HCT116 (cell line): ENCODE measurements at regions not wholly inside any gene's neighbourhood (a gene's known extent, or its start where the extent isn't known, plus 50 kb on each side); places are given as distances from the start of the nearest gene placed in this dataset.

ENCODE experiments used
- ATAC-seq: fragments of 200-7000 bp; cut with Tn5 transposase; 2 replicates; pipeline ENCODE4 v1.9.1; 2020; ENCODE audit warnings: mild to moderate bottlenecking, moderate library complexity
- BruUV-seq: library from RNA; stranded (reverse); fragments of 400-500 nt; replicated peaks from 2 replicates; lab custom pipeline; 2021; lab: Mats Ljungman, UMichigan
- CTCF ChIA-PET: fragments of 300-600 bp; sonication (Branson Sonifier 250); formaldehyde crosslinking; loops from one replicate; lab custom pipeline; 2021; ENCODE audit warnings: antibody characterized with exemption; lab: Charles Lee
- POLR2A ChIA-PET: fragments of 300-600, 350-600 bp; sonication (Branson Sonifier 250); formaldehyde crosslinking; loops from one replicate; lab custom pipeline; 2021; ENCODE audit warnings: antibody characterized with exemption; lab: Charles Lee
- RAD21 ChIA-PET, 2 experiments: fragments of 300-600 bp; sonication (Branson Sonifier 250); formaldehyde crosslinking; loops; one replicate each; lab custom pipeline; 2023; ENCODE audit warnings: low total read pairs in 2 of 2; ENCODE audit not compliant: uncharacterized antibody in 2 of 2, unreplicated experiment in 2 of 2, low non-redundant PET in 1 of 2; lab: Charles Lee
- DNase-seq: peaks from one replicate; pipeline ENCODE4 v3.0.0-alpha.2; 2010; ENCODE audit warnings: low read depth, low spot score
- H2AFZ ChIP-seq: fragments of 200-600 bp; shearing (Covaris generic), sonication (generic); 2 replicates; pipeline ENCODE4 v1.6.1; 2017; ENCODE audit warnings: low read depth, mixed run types, mixed read lengths, antibody characterized with exemption, low read length; ENCODE audit not compliant: poor library complexity, severe bottlenecking
- H3K27ac ChIP-seq: 2 replicates; pipeline ENCODE4 v1.5.1; 2012; ENCODE audit warnings: low read depth, low read length
- H3K27me3 ChIP-seq: fragments of 200-600 bp; sonication (generic); 2 replicates; pipeline ENCODE4 v1.6.1; 2016; ENCODE audit warnings: mixed run types, low read length, mixed read lengths; ENCODE audit not compliant: insufficient read depth
- H3K36me3 ChIP-seq, 2 experiments: fragments of 200-500 bp in 1 of 2; fragments of 200-600 bp in 1 of 2; sonication (Bioruptor generic) in 1 of 2; sonication (generic) in 1 of 2; 2 replicates each; pipeline versions ENCODE4 v1.5.1 to v1.6.1; 2014 to 2016; ENCODE audit warnings: low read length in 2 of 2, inconsistent platforms in 1 of 2, mixed read lengths in 1 of 2, mixed run types in 1 of 2; ENCODE audit not compliant: insufficient read depth in 2 of 2, control insufficient read depth in 1 of 2
- H3K4me1 ChIP-seq, 2 experiments: fragments of 200-600 bp in 1 of 2; sonication (generic) in 1 of 2; 2 replicates each; pipeline versions ENCODE4 v1.5.1 to v1.6.1; 2012 to 2017; ENCODE audit warnings: low read length in 2 of 2, inconsistent platforms in 1 of 2, mild to moderate bottlenecking in 1 of 2, mixed read lengths in 1 of 2, mixed run types in 1 of 2, moderate library complexity in 1 of 2; ENCODE audit not compliant: insufficient read depth in 2 of 2, control insufficient read depth in 1 of 2
- H3K4me2 ChIP-seq: fragments of 200-600 bp; sonication (generic); 2 replicates; pipeline ENCODE4 v1.6.1; 2017; ENCODE audit warnings: mixed run types, low read length, mixed read lengths
- H3K4me3 ChIP-seq, 2 experiments: fragments of 200-600 bp in 1 of 2; sonication (generic) in 1 of 2; replicated peaks in 1 of 2; 2 replicates each; pipeline ENCODE4 v1.5.1; 2011 to 2016; ENCODE audit warnings: low read length in 2 of 2, control low read depth in 1 of 2, low read depth in 1 of 2, mild to moderate bottlenecking in 1 of 2, mixed read lengths in 1 of 2, mixed run types in 1 of 2
- H3K79me2 ChIP-seq: fragments of 200-600 bp; sonication (generic); 2 replicates; pipeline ENCODE4 v1.6.1; 2017; ENCODE audit warnings: mild to moderate bottlenecking, mixed run types, low read length, moderate library complexity, mixed read lengths; ENCODE audit not compliant: insufficient read depth
- H3K9ac ChIP-seq: fragments of 200-600 bp; sonication (generic); 2 replicates; pipeline ENCODE4 v1.6.1; 2016; ENCODE audit warnings: low read length, mixed read lengths
- H3K9me2 ChIP-seq: fragments of 200-600 bp; sonication (generic), shearing (Covaris generic); 2 replicates; pipeline ENCODE4 v1.6.1; 2017; ENCODE audit warnings: mixed run types, mild to moderate bottlenecking, moderate library complexity; ENCODE audit not compliant: insufficient read depth
- H3K9me3 ChIP-seq, 2 experiments: fragments of 200-500 bp in 1 of 2; fragments of 200-600 bp in 1 of 2; sonication (Bioruptor generic) in 1 of 2; sonication (generic) in 1 of 2; 2 replicates each; pipeline ENCODE4 v1.6.1; 2014 to 2017; ENCODE audit warnings: low read length in 2 of 2, mixed read lengths in 2 of 2, inconsistent platforms in 1 of 2, low read depth in 1 of 2, mild to moderate bottlenecking in 1 of 2, mixed run types in 1 of 2, moderate library complexity in 1 of 2; ENCODE audit not compliant: control insufficient read depth in 1 of 2, insufficient read depth in 1 of 2
- H4K20me1 ChIP-seq: fragments of 200-600 bp; sonication (generic), shearing (Covaris generic); 2 replicates; pipeline ENCODE4 v1.6.1; 2017; ENCODE audit warnings: mixed run types, mild to moderate bottlenecking, moderate library complexity; ENCODE audit not compliant: insufficient read depth
- CEBPB ChIP-seq: IDR thresholded peaks from 2 replicates; pipeline ENCODE4 v1.6.1; 2012; ENCODE audit warnings: low read depth
- CTCF ChIP-seq, 3 experiments: fragments of 200-600 bp in 1 of 3; sonication (generic) in 1 of 3; IDR thresholded peaks in 2 of 3; conservative IDR thresholded peaks in 1 of 3; 2 replicates each; pipeline ENCODE4 v1.5.1; 2012 to 2017; ENCODE audit warnings: low read depth in 2 of 3, low read length in 2 of 3, antibody characterized with exemption in 1 of 3, borderline replicate concordance in 1 of 3, control low read depth in 1 of 3, mild to moderate bottlenecking in 1 of 3, mixed read lengths in 1 of 3, mixed run types in 1 of 3, moderate library complexity in 1 of 3; ENCODE audit not compliant: insufficient read depth in 1 of 3
- EGR1 ChIP-seq: IDR thresholded peaks from 2 replicates; pipeline ENCODE4 v1.6.1; 2012; ENCODE audit warnings: low read depth
- EZH2 ChIP-seq: fragments of 200-600 bp; sonication (generic); IDR thresholded peaks from 2 replicates; pipeline ENCODE4 v1.6.1; 2017; ENCODE audit warnings: antibody characterized with exemption, mixed run types
- EZH2phosphoT487 ChIP-seq: fragments of 200-600 bp; IDR thresholded peaks from 2 replicates; pipeline ENCODE4 v1.6.1; 2018; ENCODE audit warnings: antibody characterized with exemption, borderline replicate concordance
- JUND ChIP-seq: IDR thresholded peaks from 2 replicates; pipeline ENCODE4 v1.6.1; 2012
- POLR2AphosphoS5 ChIP-seq: IDR thresholded peaks from 2 replicates; pipeline ENCODE4 v1.6.1; 2011; ENCODE audit warnings: mild to moderate bottlenecking, low read depth, low read length, moderate library complexity
- RAD21 ChIP-seq: IDR thresholded peaks from 2 replicates; pipeline ENCODE4 v1.6.1; 2012; ENCODE audit warnings: low read depth, mild to moderate bottlenecking
- SRF ChIP-seq: IDR thresholded peaks from 2 replicates; pipeline ENCODE4 v1.6.1; 2012; ENCODE audit warnings: low read depth
- TCF7L2 ChIP-seq: IDR thresholded peaks from 2 replicates; pipeline ENCODE4 v1.7.0; 2011; ENCODE audit warnings: borderline replicate concordance, inconsistent platforms; ENCODE audit not compliant: insufficient read depth, insufficient read length; ENCODE audit errors: extremely low read depth
- YY1 ChIP-seq: IDR thresholded peaks from 2 replicates; pipeline ENCODE4 v1.6.1; 2011; ENCODE audit warnings: low read length, low read depth, moderate library complexity, mild to moderate bottlenecking; ENCODE audit not compliant: insufficient replicate concordance; ENCODE audit errors: extremely low read depth
- ZBTB33 ChIP-seq: IDR thresholded peaks from 2 replicates; pipeline ENCODE4 v1.6.1; 2011; ENCODE audit warnings: mild to moderate bottlenecking, low read length, moderate library complexity; ENCODE audit not compliant: insufficient replicate concordance; ENCODE audit errors: extremely low read depth
- ZFX ChIP-seq: fragments of 450-650 bp; IDR thresholded peaks from 2 replicates; pipeline ENCODE4 v1.6.1; 2017
- ZNF274 ChIP-seq: fragments of 200-500 bp; sonication (Bioruptor generic); IDR thresholded peaks from 2 replicates; pipeline ENCODE4 v1.6.1; 2014; ENCODE audit warnings: mild to moderate bottlenecking, low read depth, low read length, inconsistent platforms
- intact Hi-C: fragments of 100-400 bp; cut with micrococcal nuclease; formaldehyde crosslinking; loops from 2 replicates; pipeline ENCODE4 v1.10.0; 2022
- TF ChIP-seq, protein P1 (sequence below): IDR thresholded peaks from 2 replicates; pipeline ENCODE4 v1.6.1; 2012; ENCODE audit warnings: low read depth
- TF ChIP-seq, protein P2 (sequence below): IDR thresholded peaks from 2 replicates; pipeline ENCODE4 v1.6.1; 2012
- TF ChIP-seq, protein P3 (sequence below): IDR thresholded peaks from 2 replicates; pipeline ENCODE4 v1.6.1; 2012

- Histone ChIP-seq H3K9me2 (no peaks in the 10 kb centered on the region), H3K9ac (no peak overlapping the region), H3K4me2 (no peak overlapping the region), H3K79me2 (no peaks in the 10 kb centered on the region), H3K4me1 (peaks cover 0 to 7% of the 10 kb centered on the region in 2 experiments; a peak in 2 of 4 replicates), H3K27ac (no peak overlapping the region), H4K20me1 (no peaks in the 10 kb centered on the region), H2AFZ (no peak overlapping the region), H3K27me3 (peaks cover 65% of the 10 kb centered on the region), H3K9me3 (no peaks in the 10 kb centered on the region), H3K4me3 (no peak overlapping the region), H3K36me3 (no peaks in the 10 kb centered on the region)
- ChIA-PET CTCF (no interaction called here), POLR2A (no interaction called here), RAD21 (no interaction called here)
- ATAC-seq (no peak), DNase-seq (no peak)
- intact Hi-C loops: no loop called here
- BruUV-seq: no TSS peak
- TF ChIP-seq ZFX: no peak
- no peak for TF ChIP-seq POLR2AphosphoS5
- TF ChIP-seq RAD21: no peak
- TF ChIP-seq EZH2phosphoT487: no peak
- TF ChIP-seq ZBTB33: no peak
- TF ChIP-seq, protein P1, sequence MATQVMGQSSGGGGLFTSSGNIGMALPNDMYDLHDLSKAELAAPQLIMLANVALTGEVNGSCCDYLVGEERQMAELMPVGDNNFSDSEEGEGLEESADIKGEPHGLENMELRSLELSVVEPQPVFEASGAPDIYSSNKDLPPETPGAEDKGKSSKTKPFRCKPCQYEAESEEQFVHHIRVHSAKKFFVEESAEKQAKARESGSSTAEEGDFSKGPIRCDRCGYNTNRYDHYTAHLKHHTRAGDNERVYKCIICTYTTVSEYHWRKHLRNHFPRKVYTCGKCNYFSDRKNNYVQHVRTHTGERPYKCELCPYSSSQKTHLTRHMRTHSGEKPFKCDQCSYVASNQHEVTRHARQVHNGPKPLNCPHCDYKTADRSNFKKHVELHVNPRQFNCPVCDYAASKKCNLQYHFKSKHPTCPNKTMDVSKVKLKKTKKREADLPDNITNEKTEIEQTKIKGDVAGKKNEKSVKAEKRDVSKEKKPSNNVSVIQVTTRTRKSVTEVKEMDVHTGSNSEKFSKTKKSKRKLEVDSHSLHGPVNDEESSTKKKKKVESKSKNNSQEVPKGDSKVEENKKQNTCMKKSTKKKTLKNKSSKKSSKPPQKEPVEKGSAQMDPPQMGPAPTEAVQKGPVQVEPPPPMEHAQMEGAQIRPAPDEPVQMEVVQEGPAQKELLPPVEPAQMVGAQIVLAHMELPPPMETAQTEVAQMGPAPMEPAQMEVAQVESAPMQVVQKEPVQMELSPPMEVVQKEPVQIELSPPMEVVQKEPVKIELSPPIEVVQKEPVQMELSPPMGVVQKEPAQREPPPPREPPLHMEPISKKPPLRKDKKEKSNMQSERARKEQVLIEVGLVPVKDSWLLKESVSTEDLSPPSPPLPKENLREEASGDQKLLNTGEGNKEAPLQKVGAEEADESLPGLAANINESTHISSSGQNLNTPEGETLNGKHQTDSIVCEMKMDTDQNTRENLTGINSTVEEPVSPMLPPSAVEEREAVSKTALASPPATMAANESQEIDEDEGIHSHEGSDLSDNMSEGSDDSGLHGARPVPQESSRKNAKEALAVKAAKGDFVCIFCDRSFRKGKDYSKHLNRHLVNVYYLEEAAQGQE: no peak
- TF ChIP-seq CEBPB: no peak
- no peak for TF ChIP-seq EZH2
- no peak for TF ChIP-seq ZNF274
- TF ChIP-seq, protein P2, sequence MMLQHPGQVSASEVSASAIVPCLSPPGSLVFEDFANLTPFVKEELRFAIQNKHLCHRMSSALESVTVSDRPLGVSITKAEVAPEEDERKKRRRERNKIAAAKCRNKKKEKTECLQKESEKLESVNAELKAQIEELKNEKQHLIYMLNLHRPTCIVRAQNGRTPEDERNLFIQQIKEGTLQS: no peak
- TF ChIP-seq SRF: no peak
- no peak for TF ChIP-seq TCF7L2
- TF ChIP-seq EGR1: no peak
- no peak for TF ChIP-seq YY1
- no peak for TF ChIP-seq CTCF (IDR thresholded peaks at IDR 0.05 in 2 of 3, conservative IDR thresholded peaks at IDR 0.05 in 1 of 3; ENCODE audit: borderline replicate concordance in 1 of 3, insufficient read depth in 1 of 3, low read depth in 2 of 3, low read length in 2 of 3)
- no peak for TF ChIP-seq JUND
- TF ChIP-seq, protein P3, sequence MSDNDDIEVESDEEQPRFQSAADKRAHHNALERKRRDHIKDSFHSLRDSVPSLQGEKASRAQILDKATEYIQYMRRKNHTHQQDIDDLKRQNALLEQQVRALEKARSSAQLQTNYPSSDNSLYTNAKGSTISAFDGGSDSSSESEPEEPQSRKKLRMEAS: no peak
These were observed 247.6 kb downstream of the ETS1 start for GRCh38 chr11:128339792-128340191.
